GM18505 (cell line): ENCODE measurements at regions not wholly inside any gene's neighbourhood (a gene's known extent, or its start where the extent isn't known, plus 50 kb on each side); places are given as distances from the start of the nearest gene placed in this dataset.

Experiments used
- ATAC-seq: cut with Tn5 transposase; IDR thresholded peaks from one replicate; pipeline ENCODE4 v1.9.1; 2021; ENCODE audit not compliant: unreplicated experiment
- POLR2A ChIP-seq: IDR thresholded peaks from 4 replicates; pipeline ENCODE4 v1.6.1; 2011; ENCODE audit warnings: borderline replicate concordance; ENCODE audit not compliant: insufficient read depth, insufficient read length; ENCODE audit errors: extremely low read depth

- no peak for TF ChIP-seq POLR2A
- no peak for ATAC-seq
These were observed 226.1 kb downstream of the OTOR start for GRCh38 chr20:16974080-16974854.

- ATAC-seq, result no peak
- no peak for TF ChIP-seq POLR2A
These were observed 226.7 kb downstream of the OTOR start for GRCh38 chr20:16974855-16975162.

GRCh38 chr20:16975682-16976081, 227.5 kb downstream of the OTOR start:
- no peak for TF ChIP-seq POLR2A
- no peak for ATAC-seq

GRCh38 chr20:16978497-16978896, 230.3 kb downstream of the OTOR start:
- no peak for ATAC-seq
- TF ChIP-seq POLR2A, result no peak

DNA sequence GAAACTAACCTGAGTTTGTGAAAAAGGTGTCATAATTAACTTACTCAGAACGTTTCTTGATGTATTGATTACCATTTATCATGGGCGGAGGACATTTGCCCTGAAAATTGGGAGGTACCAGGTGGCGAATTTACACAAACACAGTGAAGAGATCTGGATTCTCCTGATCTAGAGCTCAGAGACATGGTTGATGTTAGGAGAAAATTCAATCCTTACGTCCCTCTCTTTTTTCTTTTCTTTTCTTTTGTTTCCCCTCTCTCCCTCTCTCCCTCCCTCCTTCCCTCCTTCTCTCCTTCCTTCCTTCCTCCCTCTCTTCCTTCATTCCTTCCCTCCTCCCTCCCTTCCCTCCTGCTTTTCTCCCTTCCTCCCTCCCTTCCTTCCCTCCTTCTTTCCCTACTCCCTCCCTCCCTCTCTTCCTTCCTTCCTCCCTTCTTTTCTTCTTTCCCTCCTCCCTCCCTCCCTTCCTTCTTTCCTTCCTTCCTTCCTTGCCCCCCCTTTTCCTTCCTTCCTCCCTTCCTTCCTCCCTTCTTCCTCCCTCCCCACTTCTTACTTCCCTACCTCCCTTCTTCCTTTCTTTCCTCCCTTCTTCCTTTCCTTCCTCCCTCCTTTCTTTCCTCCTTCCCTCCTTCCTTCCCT, 234.1 kb downstream of the OTOR start:
- no peak for ATAC-seq
- TF ChIP-seq POLR2A, result no peak

GRCh38 chr20:16984481-16984880, 236.3 kb downstream of the OTOR start:
- TF ChIP-seq POLR2A, result no peak
- no peak for ATAC-seq

DNA sequence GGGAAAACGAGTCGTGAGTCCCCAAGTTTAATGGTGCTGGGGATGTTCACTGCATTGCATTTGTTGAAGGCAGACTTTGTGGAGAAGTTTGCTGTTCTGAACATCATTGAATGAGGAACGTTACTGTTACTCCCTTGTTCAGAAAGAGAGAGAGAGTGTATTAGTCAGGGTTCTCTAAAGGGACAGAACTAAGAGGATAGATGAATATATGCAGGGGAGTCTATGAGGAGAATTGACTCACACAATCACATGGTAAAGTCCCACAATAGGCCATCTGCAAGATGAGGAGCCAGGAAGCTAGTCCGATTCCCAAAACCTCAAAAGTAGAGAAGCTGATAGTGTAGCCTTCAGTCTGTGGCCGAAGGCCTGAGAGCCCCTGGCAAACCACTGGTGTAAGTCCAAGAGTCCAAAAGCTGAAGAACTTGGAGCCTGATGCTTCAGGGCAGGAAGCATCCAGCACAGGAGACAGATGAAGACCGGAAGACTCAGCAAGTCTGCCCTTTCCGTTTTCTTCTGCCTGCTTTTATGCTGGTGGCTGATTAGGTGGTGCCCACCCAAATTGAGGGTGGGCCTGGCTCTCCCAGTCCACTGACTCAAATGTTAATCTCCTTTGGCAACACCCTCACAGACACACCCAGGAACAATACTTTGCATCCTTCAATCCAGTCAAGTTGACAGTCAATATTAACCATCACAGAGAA, 223.5 kb upstream of the PCSK2 start:
- ATAC-seq, result no peak
- no peak for TF ChIP-seq POLR2A

DNA sequence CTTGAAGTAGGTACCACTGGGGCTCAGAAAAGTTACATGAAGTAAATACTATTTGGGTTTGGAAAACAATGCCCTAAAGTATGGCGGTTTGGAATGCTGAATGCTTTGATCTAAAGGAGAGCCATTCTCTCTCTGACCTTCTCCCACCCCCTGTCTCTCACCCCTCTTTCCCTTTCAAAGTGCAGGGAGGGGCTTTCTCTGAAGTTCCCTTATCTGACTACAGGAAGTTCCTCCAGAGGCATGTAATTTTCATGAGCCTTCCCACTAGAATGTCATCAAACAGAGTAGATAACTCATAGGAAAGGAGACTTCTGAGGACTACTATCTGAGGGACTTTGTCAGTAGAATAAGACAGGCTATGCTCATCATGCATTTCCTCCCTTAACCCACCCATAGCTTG, 216.7 kb upstream of the PCSK2 start:
- no peak for ATAC-seq
- no peak for TF ChIP-seq POLR2A

DNA sequence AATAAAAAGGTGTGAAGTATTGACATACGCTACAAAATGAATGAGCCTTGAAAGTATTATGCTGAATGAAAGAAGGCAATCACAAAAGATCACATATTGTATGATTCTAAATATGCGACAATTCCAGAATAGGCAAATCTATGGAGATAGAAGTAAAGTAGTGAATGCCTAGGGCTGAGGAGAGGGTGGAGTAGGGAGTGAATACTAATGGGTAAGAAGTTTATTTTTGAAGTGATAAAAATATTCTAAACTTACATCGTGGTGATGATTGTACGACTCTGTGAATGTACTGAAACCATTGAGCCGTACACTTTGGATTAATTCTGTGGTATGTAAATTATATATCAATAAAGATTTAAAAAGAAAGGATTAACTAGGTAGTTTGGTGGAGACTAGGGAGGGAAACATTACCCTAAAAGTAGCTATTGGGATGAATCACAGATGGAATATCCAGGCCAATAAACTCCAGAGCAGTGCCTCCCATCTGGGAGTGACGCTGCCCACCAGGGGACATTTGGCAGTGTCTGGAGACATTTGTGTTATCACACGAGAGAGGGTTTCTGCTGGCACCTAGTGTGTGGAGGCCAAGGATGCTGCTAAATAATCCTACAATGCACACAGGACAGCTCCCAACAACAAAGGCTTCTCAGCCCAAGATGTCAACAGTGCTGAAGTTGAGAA, 214.2 kb upstream of the PCSK2 start:
- no peak for ATAC-seq
- no peak for TF ChIP-seq POLR2A

DNA sequence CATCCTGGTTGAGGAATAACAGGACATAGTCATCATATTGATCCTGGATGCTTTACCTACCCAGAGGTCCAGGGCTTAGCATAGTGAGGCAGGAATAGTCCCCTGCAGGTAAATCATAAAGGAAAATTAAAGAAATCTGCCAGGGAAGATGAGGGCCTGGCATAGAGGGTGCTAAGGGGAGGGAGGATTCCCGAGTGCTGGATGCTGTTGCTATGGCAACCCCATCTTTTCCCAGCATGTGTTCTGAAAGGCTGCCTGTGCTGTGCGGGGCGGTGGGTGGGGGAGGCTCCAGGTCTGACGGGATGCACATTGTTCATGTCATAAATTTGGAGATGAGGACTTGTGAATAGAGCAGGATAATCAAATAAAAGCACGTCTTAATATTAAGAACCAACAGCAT, 212.6 kb upstream of the PCSK2 start:
- no peak for TF ChIP-seq POLR2A
- no peak for ATAC-seq

- TF ChIP-seq POLR2A, result no peak
- no peak for ATAC-seq
These were observed 212.0 kb upstream of the PCSK2 start for GRCh38 chr20:17014756-17015366.

GRCh38 chr20:17017232-17017631, 209.6 kb upstream of the PCSK2 start:
- no peak for TF ChIP-seq POLR2A
- ATAC-seq, result no peak

GRCh38 chr20:17021481-17021880, 205.4 kb upstream of the PCSK2 start:
- TF ChIP-seq POLR2A, result no peak
- ATAC-seq, result no peak
